ENCODE measurements at regions not wholly inside any gene's neighbourhood (a gene's known extent, or its start where the extent isn't known, plus 50 kb on each side); places are given as distances from the start of the nearest gene placed in this dataset.

DNA sequence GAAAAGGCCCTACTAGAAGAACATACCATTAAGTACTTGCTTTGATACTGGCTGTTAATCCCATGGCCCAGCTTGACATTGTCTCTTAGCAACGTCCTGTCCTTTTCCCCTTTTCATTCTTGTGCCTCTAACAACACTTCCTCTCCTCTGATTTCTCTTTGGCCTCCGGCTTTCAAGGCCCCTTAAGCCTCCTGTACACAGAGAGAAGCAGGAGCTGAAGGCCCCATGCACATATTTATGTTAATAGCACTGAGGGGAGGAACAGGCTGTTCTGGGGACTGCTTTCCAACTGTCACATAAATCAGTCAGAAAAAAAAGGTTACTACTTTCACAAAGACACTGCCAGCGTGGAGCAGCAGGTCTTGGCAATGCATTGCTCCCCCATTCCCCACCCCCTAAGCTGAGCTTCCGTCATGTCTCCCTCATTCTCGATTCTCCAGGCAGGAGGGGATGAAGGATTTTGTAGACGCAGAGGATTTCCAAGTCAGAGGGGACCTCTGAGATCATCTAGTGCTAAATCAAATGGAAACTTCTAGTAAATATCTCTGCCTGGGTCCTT is 257.4 kb upstream of the ADAMTS9 start:
- DNase-seq (ENCODE audit: low spot score) = peak; percentile 26

DNA sequence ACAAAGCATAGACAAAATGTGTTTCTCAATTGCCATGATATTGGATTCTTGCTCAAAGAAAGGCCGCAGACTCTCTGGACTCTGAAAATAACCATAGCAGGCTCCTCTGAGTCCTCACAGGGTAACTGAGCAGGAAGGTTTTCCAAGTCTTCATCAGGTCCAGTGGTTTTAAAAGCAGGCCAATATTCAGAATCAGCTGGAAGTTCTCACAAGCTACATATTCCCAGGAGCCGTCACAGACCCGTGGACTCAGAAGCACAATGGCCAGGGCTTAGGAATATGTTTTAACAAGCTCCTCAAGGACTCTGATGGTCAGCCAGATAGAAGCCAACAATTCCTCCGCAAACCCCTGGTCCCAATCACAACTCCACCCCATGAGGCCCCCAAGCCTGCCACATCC is 256.1 kb upstream of the ADAMTS9 start:
- no peak for DNase-seq (ENCODE audit: low spot score)

GRCh38 chr3:64940596-64941348 is 253.0 kb upstream of the ADAMTS9 start:
- no peak for DNase-seq (ENCODE audit: low spot score)

GRCh38 chr3:64939747-64940450 is 252.1 kb upstream of the ADAMTS9 start:
- DNase-seq (ENCODE audit: low spot score) = no peak

DNA sequence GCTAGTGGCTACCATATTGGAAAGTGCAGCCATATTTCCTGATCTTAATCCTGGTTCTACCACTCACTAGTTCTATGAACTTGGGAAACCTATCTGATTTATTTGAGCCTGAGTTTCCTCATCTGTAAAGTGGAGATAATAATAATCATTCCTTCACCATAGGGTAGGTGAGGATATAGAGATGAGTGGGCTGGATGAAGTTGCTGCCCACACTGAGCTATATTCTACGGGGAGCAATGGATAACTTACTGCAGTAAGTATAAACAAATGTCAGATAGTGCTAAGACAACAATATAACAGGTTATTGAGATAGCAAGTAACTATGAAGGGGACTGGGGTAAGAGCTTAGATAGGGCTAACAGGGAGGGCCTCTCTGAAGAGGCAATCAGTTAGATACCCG is 251.5 kb upstream of the ADAMTS9 start:
- no peak for DNase-seq (ENCODE audit: low spot score)

DNA sequence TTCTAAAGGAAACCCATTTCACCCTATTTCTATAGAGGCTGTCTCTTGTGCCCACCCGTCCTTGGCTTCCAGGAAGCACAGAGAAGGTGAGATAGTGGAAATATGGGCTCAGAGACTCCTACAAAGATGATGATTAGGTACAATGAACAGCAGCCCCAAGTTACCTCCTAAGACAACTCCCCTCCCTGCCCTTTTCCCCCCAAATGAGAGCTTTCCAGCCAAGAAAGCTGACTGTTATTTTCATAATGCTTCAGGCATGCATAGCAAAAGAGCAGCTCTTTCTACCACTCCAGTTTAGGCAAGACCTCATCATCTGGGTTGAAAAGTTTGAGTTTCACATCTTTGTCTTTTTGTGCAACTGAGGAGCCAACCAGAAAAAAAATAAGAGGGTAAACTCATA is 248.8 kb upstream of the ADAMTS9 start:
- DNase-seq (ENCODE audit: low spot score) = no peak

DNA sequence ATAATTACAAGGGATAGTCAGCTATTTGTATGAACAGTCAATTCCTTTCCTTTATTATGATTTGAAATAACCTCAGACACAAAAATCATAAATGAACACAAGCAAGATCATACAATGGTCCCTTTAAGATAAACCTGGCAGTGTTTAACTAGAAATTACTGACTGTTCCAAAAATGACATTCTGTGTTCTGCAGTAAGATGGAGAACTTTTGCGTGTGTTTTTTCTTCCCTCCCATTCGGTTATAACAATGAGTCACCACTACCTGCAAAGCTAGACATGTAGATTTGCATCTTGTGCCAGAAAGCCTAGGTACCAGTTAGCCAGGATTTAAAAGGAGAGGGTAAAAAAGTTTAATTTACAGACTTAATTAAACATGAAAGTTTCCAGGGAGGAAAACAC is 248.2 kb upstream of the ADAMTS9 start:
- DNase-seq (ENCODE audit: low spot score) = no peak

DNA sequence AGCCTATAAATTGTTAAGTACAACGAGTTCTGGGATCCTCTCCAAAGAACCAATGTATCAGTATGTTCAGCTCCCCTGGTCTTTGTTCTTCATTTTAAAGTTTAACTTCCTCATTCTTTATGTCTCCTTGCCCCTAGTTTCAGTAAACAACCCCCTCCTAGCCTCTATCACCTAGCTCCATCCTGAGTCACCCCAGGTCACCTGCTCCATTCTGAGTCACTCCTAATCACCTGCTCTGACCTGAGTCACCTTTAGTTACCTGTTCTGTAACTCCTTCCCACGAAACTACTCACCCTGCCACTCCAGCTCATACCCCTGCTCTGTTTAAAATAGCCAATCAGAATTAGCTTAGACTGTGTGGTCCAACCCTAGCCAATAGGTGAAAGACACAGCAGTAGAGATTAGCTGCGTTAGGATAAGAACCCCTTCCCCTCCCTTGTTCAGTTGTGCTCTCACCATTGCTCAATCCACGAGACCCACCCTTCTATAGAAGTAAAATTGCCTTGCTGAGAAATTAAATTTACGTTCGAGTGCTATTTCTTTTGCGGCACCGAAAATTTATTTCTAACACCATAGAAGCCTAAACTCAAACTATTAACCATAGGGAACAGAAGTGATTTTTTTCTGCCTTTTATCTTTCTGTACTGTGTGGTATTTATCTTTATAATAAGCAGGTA is 245.0 kb upstream of the ADAMTS9 start:
- no peak for DNase-seq (ENCODE audit: low spot score)

DNA sequence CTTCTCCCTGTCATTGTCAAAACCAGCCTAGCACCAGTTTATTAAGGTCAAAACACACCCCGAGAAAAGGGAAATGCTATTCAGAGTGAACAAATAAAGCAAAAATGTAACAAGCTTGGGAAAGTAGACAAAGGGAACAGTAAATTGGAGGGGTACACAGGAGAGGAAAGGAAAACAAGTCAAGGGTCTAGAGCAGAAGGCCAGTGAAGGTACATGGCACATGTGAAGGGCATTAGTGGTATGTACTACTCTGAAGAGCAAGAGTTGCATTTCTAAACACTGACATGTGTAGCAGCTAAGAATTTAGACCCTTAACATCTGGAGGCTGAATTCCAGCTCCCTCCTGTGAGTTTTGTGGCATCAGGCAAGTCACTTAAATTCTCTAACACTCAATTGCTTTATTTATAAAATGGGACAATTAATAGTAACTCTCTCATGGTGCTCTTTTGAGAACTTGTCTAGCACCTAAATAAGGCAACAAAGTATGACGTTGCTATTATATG is 244.3 kb upstream of the ADAMTS9 start:
- no peak for DNase-seq (ENCODE audit: low spot score)

DNA sequence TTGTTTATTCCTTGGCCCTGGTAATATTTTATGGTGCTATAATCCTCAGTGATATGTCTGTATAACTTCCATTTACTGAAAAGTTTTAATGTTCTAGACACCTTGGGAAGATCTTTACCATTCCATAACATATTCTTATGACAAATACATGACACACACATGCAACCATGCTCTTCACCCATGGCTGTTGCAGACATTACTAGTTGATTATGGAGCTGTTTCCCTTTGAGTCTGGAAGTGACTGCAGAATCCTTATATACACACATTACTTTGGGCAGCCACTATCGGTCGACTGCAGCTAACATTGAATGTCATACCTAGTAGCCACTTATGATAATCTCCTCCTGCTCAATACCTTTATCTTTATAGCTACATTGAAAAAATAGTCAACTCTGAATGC is 243.1 kb upstream of the ADAMTS9 start:
- DNase-seq (ENCODE audit: low spot score) = no peak

- no peak for DNase-seq (ENCODE audit: low spot score)
Observed at GRCh38 chr3:64928683-64929082, 240.9 kb upstream of the ADAMTS9 start.

DNA sequence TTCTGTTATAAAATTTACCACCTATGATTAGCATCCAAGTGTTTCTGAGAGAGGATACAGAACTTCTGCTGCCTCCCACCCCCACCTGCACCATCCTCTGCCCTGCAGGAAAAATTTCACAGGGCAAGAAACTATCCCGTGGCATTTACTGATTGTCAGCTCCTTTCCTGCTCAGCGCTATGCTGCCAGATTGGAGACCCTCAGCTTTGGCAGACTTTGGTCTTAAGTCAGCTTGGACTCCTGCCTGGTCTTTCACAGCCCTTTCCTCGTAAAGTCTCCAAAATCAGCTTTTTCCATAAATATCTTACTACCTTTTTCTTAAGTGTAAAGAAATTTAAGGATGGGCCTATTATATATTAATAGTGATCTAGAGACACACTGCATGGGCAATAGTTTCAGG is 239.9 kb upstream of the ADAMTS9 start:
- DNase-seq (ENCODE audit: low spot score) = no peak

- DNase-seq (ENCODE audit: low spot score) = no peak
Observed at GRCh38 chr3:64925575-64925974, 237.8 kb upstream of the ADAMTS9 start.

GRCh38 chr3:64924961-64925360 is 237.2 kb upstream of the ADAMTS9 start:
- DNase-seq (ENCODE audit: low spot score) = no peak

- DNase-seq (ENCODE audit: low spot score) = no peak
Observed at GRCh38 chr3:64922213-64922612, 234.4 kb upstream of the ADAMTS9 start.

DNA sequence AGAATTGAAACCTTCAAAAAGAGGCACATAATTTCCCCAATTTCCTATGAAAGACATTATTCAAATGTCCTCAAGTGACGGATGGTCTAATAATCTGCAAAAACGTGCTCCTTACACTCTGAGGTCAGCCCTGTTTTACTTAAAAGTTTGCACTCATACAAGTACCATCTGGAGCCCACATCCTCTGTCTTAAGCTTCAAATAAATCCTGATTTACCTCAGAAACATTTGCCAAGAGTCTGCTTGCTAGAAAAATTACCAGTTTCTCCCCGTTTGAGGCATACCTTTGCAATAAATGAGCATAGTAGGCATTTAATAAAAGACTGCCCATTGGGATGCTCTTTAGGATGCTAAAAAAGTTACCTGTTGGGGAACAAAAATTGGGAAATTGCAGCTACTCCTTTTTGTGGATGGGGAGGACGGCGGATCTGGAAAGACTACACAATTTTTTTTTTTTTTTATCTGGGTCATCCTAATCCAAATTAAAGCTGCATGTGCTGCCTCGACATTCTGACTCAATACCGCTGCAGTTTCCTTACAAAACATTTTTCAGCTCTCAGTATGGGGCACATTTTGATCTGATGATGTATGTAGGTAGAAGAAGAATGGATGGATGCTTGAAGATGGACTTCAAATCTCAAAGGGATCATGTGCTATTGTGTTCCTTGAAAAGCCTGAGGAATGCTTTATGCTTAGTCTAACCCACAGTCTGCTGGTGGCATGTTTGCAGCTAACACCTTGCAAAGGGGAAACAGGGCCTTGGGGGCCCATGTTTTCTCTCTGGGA is 233.7 kb upstream of the ADAMTS9 start:
- no peak for DNase-seq (ENCODE audit: low spot score)

DNA sequence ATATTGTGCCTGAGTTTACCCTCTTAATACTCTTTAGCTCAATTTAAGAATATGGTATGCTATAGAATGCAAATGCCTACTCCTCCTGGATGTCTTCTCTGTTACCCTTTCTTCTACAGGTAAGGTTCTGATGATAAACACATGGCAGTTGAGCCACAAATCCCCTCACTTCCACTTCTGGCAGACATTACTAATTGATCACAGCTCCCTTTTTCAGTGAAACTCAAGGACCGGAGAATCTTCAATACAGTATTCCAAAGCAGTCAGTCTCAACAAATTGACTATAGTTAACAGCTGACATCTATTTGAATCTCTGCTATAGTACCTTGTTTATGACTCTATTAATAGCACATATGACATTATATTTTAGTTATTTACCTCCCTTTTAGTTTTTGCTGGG is 232.1 kb upstream of the ADAMTS9 start:
- DNase-seq (ENCODE audit: low spot score) = no peak

GRCh38 chr3:64918989-64919388 is 231.2 kb upstream of the ADAMTS9 start:
- DNase-seq (ENCODE audit: low spot score) = no peak

- no peak for DNase-seq (ENCODE audit: low spot score)
Observed at GRCh38 chr3:64917914-64918453, 230.2 kb upstream of the ADAMTS9 start.

GRCh38 chr3:64916937-64917336 is 229.1 kb upstream of the ADAMTS9 start:
- no peak for DNase-seq (ENCODE audit: low spot score)

- DNase-seq (ENCODE audit: low spot score) = no peak
Observed at GRCh38 chr3:64916192-64916798, 228.5 kb upstream of the ADAMTS9 start.

Data from globus pallidus (tissue), 1 donor.